Right lobe of liver (tissue), 4 donors: ENCODE measurements at regions not wholly inside any gene's neighbourhood (a gene's known extent, or its start where the extent isn't known, plus 50 kb on each side); places are given as distances from the start of the nearest gene placed in this dataset.

Experiments used
- CTCF ChIP-seq, 4 donors: fragments of 200-600 bp in 3 of 4; fragments of 450-650 bp in 1 of 4; IDR thresholded peaks; one replicate each; pipeline versions ENCODE4 v1.5.1 to v1.8.0; 2016 to 2022; ENCODE audit warnings: antibody characterized with exemption in 4 of 4, mild to moderate bottlenecking in 2 of 4
- POLR2A ChIP-seq: fragments of 450-650 bp; IDR thresholded peaks from one replicate; pipeline ENCODE4 v1.6.1; 2017; ENCODE audit warnings: antibody characterized with exemption, mild to moderate bottlenecking
- donor health status: DM: no; HTN: no; CAD: no.
- donor health status: DM: no; HTN: no; CAD: no.
- donor health status: DM: no; HTN: yes; CAD: no.

- TF ChIP-seq POLR2A (no peak), CTCF (IDR thresholded peaks at IDR 0.05) (no peak)
Observed at GRCh38 chr1:112344754-112345423, 51.1 kb upstream of the CTTNBP2NL start.
